CD14-positive monocyte (primary cell): ENCODE measurements at regions not wholly inside any gene's neighbourhood (a gene's known extent, or its start where the extent isn't known, plus 50 kb on each side); places are given as distances from the start of the nearest gene placed in this dataset.

Source experiments
- DNase-seq, 3 donors: peaks; one replicate each; pipeline ENCODE4 v3.0.0-alpha.2; 2011 to 2022
- H2AFZ ChIP-seq: 2 replicates; pipeline ENCODE4 v1.6.0; 2012; ENCODE audit warnings: mild to moderate bottlenecking, low read depth, low read length, inconsistent platforms; ENCODE audit not compliant: insufficient read depth, poor library complexity, severe bottlenecking
- H3K27ac ChIP-seq, 2 donors: 1 replicate in 1 of 2; 2 replicates in 1 of 2; pipeline ENCODE4 v1.5.1; 2012 to 2013; ENCODE audit warnings: low read length in 2 of 2, control low read depth in 1 of 2, inconsistent platforms in 1 of 2, low read depth in 1 of 2, mild to moderate bottlenecking in 1 of 2
- H3K27me3 ChIP-seq, 2 donors: one replicate each; pipeline versions ENCODE4 v1.6.0 to v1.6.1; 2011 to 2013; ENCODE audit warnings: low read length in 2 of 2; ENCODE audit not compliant: control insufficient read depth in 2 of 2, insufficient read depth in 2 of 2
- H3K36me3 ChIP-seq, 2 donors: replicated peaks in 1 of 2; 1 replicate in 1 of 2; 2 replicates in 1 of 2; pipeline versions ENCODE4 v1.5.1 to v1.6.1; 2012 to 2013; ENCODE audit warnings: low read length in 2 of 2, control low read depth in 1 of 2, inconsistent platforms in 1 of 2, mild to moderate bottlenecking in 1 of 2; ENCODE audit not compliant: insufficient read depth in 2 of 2, control insufficient read depth in 1 of 2
- H3K4me1 ChIP-seq, 2 donors: 1 replicate in 1 of 2; 2 replicates in 1 of 2; pipeline versions ENCODE4 v1.5.1 to v1.6.1; 2012 to 2013; ENCODE audit warnings: low read length in 2 of 2, control low read depth in 1 of 2, inconsistent platforms in 1 of 2, mild to moderate bottlenecking in 1 of 2, moderate library complexity in 1 of 2; ENCODE audit not compliant: insufficient read depth in 2 of 2, control insufficient read depth in 1 of 2
- H3K4me2 ChIP-seq: replicated peaks from 2 replicates; pipeline ENCODE3; 2012; ENCODE audit warnings: low read length, moderate library complexity, mild to moderate bottlenecking; ENCODE audit not compliant: poor library complexity, severe bottlenecking; ENCODE audit errors: extremely low read depth
- H3K4me3 ChIP-seq, 3 experiments: fragments of 200-600 bp in 1 of 3; sonication (generic) in 1 of 3; replicated peaks in 1 of 3; 1 replicate in 2 of 3; 2 replicates in 1 of 3; pipeline ENCODE4 v1.5.1; 2011 to 2013; ENCODE audit warnings: low read length in 3 of 3, mild to moderate bottlenecking in 3 of 3, control low read depth in 2 of 3, low read depth in 2 of 3, inconsistent platforms in 1 of 3, moderate library complexity in 1 of 3
- H3K79me2 ChIP-seq: 2 replicates; pipeline ENCODE4 v1.6.0; 2012; ENCODE audit warnings: mild to moderate bottlenecking, control low read depth, inconsistent platforms, low read length, moderate library complexity; ENCODE audit not compliant: insufficient read depth
- H3K9ac ChIP-seq: 2 replicates; pipeline ENCODE4 v1.6.0; 2017; ENCODE audit warnings: low read length, mild to moderate bottlenecking; ENCODE audit not compliant: insufficient read depth, poor library complexity, severe bottlenecking
- H3K9me3 ChIP-seq, 2 donors: replicated peaks in 1 of 2; 1 replicate in 1 of 2; 2 replicates in 1 of 2; pipeline versions ENCODE4 v1.5.1 to v1.6.1; 2012 to 2013; ENCODE audit warnings: low read length in 2 of 2, control low read depth in 1 of 2; ENCODE audit not compliant: control insufficient read depth in 1 of 2, insufficient read depth in 1 of 2
- H4K20me1 ChIP-seq: 2 replicates; pipeline ENCODE4 v1.6.0; 2012; ENCODE audit warnings: mild to moderate bottlenecking, low read length, control low read depth, moderate library complexity; ENCODE audit not compliant: insufficient read depth
- H3K27ac Mint-ChIP-seq, 7 donors: one replicate each; pipeline ENCODE4 v1.8.0; 2020; ENCODE audit warnings: mild to moderate bottlenecking in 7 of 7, mixed read lengths in 7 of 7, moderate library complexity in 6 of 7, inconsistent platforms in 2 of 7
- H3K27me3 Mint-ChIP-seq, 3 donors: one replicate each; pipeline ENCODE4 v1.8.0; 2021 to 2022; ENCODE audit warnings: low read depth in 3 of 3, mild to moderate bottlenecking in 3 of 3, mixed read lengths in 3 of 3, moderate library complexity in 3 of 3, inconsistent platforms in 1 of 3
- H3K36me3 Mint-ChIP-seq, 2 donors: one replicate each; pipeline ENCODE4 v1.8.0; 2020; ENCODE audit warnings: mixed read lengths in 2 of 2, inconsistent platforms in 1 of 2, mild to moderate bottlenecking in 1 of 2
- H3K4me1 Mint-ChIP-seq: one replicate; pipeline ENCODE4 v1.8.0; 2020; ENCODE audit warnings: mild to moderate bottlenecking, mixed read lengths
- H3K4me3 Mint-ChIP-seq, 2 donors: one replicate each; pipeline ENCODE4 v1.8.0; 2020; ENCODE audit warnings: mild to moderate bottlenecking in 2 of 2, mixed read lengths in 2 of 2, moderate library complexity in 1 of 2
- H3K9me3 Mint-ChIP-seq, 7 donors: one replicate each; pipeline ENCODE4 v1.8.0; 2020 to 2022; ENCODE audit warnings: mixed read lengths in 7 of 7, mild to moderate bottlenecking in 6 of 7, moderate library complexity in 6 of 7, inconsistent platforms in 2 of 7
- WGBS: methylation state at CpG from one replicate; pipeline ENCODE4 v1.1.5; 2013; ENCODE audit warnings: missing lambda C conversion rate; ENCODE audit not compliant: insufficient coverage; 5-methylcytosine and 5-hydroxymethylcytosine counted together
- intact Hi-C, 2 donors: fragments of 100-400 bp; cut with micrococcal nuclease; formaldehyde crosslinking; loops; one replicate each; pipeline versions ENCODE4 v1.15.0 to v1.15.1; 2023
- TF ChIP-seq, protein P1 (sequence below): fragments of 200-600 bp; IDR thresholded peaks from one replicate; pipeline ENCODE4 v1.8.0; 2022; ENCODE audit warnings: antibody characterized with exemption, mild to moderate bottlenecking

DNA sequence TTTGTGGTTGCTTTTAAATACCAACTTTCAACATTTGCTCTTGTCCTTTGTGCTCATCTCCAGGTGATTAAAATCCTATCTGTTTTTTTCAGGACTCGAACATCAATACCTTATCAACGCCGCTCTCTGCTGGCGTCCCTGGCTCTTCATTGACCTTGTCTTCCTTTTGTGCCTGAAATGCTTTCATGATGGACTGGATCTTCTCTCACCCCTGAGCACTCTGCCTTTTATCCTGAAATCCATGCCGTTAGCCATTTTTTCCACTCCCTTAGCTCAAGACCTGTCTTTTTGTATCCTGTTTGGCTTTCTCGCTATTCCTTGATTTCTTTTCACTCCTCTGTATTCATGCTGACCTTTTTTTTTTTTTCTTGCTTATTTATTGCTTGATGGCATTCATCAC, 549.5 kb upstream of the CPEB2 start:
- Mint-ChIP-seq H3K36me3 (no peaks in the 10 kb centered on the region), H3K27me3 (peaks cover 0 to 1% (median 0%) of the 10 kb centered on the region in 3 donors), H3K9me3 (peaks cover 0 to 6% (median 0%) of the 10 kb centered on the region in 7 donors), H3K4me3 (no peak overlapping the region), H3K27ac (no peak overlapping the region), H3K4me1 (no peaks in the 10 kb centered on the region)
- TF ChIP-seq, protein P1, sequence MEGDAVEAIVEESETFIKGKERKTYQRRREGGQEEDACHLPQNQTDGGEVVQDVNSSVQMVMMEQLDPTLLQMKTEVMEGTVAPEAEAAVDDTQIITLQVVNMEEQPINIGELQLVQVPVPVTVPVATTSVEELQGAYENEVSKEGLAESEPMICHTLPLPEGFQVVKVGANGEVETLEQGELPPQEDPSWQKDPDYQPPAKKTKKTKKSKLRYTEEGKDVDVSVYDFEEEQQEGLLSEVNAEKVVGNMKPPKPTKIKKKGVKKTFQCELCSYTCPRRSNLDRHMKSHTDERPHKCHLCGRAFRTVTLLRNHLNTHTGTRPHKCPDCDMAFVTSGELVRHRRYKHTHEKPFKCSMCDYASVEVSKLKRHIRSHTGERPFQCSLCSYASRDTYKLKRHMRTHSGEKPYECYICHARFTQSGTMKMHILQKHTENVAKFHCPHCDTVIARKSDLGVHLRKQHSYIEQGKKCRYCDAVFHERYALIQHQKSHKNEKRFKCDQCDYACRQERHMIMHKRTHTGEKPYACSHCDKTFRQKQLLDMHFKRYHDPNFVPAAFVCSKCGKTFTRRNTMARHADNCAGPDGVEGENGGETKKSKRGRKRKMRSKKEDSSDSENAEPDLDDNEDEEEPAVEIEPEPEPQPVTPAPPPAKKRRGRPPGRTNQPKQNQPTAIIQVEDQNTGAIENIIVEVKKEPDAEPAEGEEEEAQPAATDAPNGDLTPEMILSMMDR = no peak
- intact Hi-C loops = no loop called here
- Histone ChIP-seq H3K27me3 (no peaks in the 10 kb centered on the region), H3K9me3 (no peaks in the 10 kb centered on the region), H3K79me2 (no peaks in the 10 kb centered on the region), H3K36me3 (no peaks in the 10 kb centered on the region), H3K4me3 (no peak overlapping the region), H3K9ac (no peak overlapping the region), H4K20me1 (no peaks in the 10 kb centered on the region), H3K27ac (no peak overlapping the region), H3K4me1 (no peaks in the 10 kb centered on the region), H3K4me2 (no peak overlapping the region), H2AFZ (no peak overlapping the region)
- 87% methylated on average over 6 of the region's 6 CpGs for WGBS
- no peak for DNase-seq

GRCh38 chr4:14458463-14458862, 543.8 kb upstream of the CPEB2 start:
- TF ChIP-seq, protein P1 = no peak
- Histone ChIP-seq H3K27ac (no peak overlapping the region), H3K4me1 (no peaks in the 10 kb centered on the region), H3K27me3 (no peaks in the 10 kb centered on the region), H3K9me3 (no peaks in the 10 kb centered on the region), H3K4me3 (no peak overlapping the region), H3K4me2 (no peak overlapping the region), H3K9ac (no peak overlapping the region), H2AFZ (no peak overlapping the region), H3K79me2 (no peaks in the 10 kb centered on the region), H3K36me3 (no peaks in the 10 kb centered on the region), H4K20me1 (no peaks in the 10 kb centered on the region)
- peaks cover 0 to 5% (median 2%) of the 10 kb centered on the region in 7 donors for H3K9me3 Mint-ChIP-seq
- H3K4me3 Mint-ChIP-seq = no peak overlapping the region
- intact Hi-C loops = no loop called here
- no peaks in the 10 kb centered on the region for H3K4me1 Mint-ChIP-seq
- H3K27me3 Mint-ChIP-seq = no peaks in the 10 kb centered on the region
- no peak overlapping the region for H3K27ac Mint-ChIP-seq
- no peak for DNase-seq
- WGBS = 60% methylated on average over 1 of the region's 2 CpGs
- no peaks in the 10 kb centered on the region for H3K36me3 Mint-ChIP-seq
